Caco-2 (cell line): ENCODE measurements at regions not wholly inside any gene's neighbourhood (a gene's known extent, or its start where the extent isn't known, plus 50 kb on each side); places are given as distances from the start of the nearest gene placed in this dataset.

Experiments used
- BruUV-seq: library from RNA; stranded (reverse); fragments of 400-500 nt; replicated peaks from 2 replicates; lab custom pipeline; 2021; lab: Mats Ljungman, UMichigan
- CTCF ChIA-PET: fragments of 300-600 bp; sonication (Branson Sonifier 250); formaldehyde crosslinking; loops from one replicate; lab custom pipeline; 2022; ENCODE audit warnings: antibody characterized with exemption; lab: Charles Lee
- POLR2A ChIA-PET: fragments of 300-600 bp; sonication (Branson Sonifier 250); formaldehyde crosslinking; loops from one replicate; lab custom pipeline; 2022; ENCODE audit warnings: antibody characterized with exemption; lab: Charles Lee
- DNase-seq, 2 experiments: peaks; one replicate each; pipeline versions ENCODE4 v3.0.0 to v3.0.0-alpha.2; 2020 to 2022
- H3K27me3 ChIP-seq: replicated peaks from 2 replicates; pipeline ENCODE4 v1.6.0; 2011; ENCODE audit warnings: low read length; ENCODE audit not compliant: control insufficient read depth, insufficient read depth
- H3K36me3 ChIP-seq: 2 replicates; pipeline ENCODE4 v1.5.1; 2011; ENCODE audit warnings: low read length; ENCODE audit not compliant: control insufficient read depth, insufficient read depth
- H3K4me1 ChIP-seq: fragments of 250-450 bp; sonication (Bioruptor Pico); 2 replicates; pipeline ENCODE4 v1.5.1; 2020; ENCODE audit warnings: mild to moderate bottlenecking
- H3K4me3 ChIP-seq: 2 replicates; pipeline ENCODE4 v1.5.1; 2011; ENCODE audit warnings: low read depth, mild to moderate bottlenecking, control low read depth, low read length
- H3K9me3 ChIP-seq: fragments of 250-450 bp; sonication (Bioruptor Pico); 2 replicates; pipeline ENCODE4 v1.5.1; 2020; ENCODE audit warnings: mild to moderate bottlenecking, moderate library complexity
- H3K27ac Mint-ChIP-seq: one replicate; pipeline ENCODE4 v1.8.0; 2022; ENCODE audit warnings: mixed read lengths; ENCODE audit not compliant: unreplicated experiment
- H3K27me3 Mint-ChIP-seq: one replicate; pipeline ENCODE4 v1.8.0; 2022; ENCODE audit warnings: mixed read lengths; ENCODE audit not compliant: insufficient read depth, unreplicated experiment
- H3K36me3 Mint-ChIP-seq: one replicate; pipeline ENCODE4 v1.8.0; 2022; ENCODE audit warnings: mild to moderate bottlenecking, mixed read lengths; ENCODE audit not compliant: insufficient read depth, unreplicated experiment
- H3K4me1 Mint-ChIP-seq: one replicate; pipeline ENCODE4 v1.8.0; 2022; ENCODE audit warnings: low read depth, mixed read lengths; ENCODE audit not compliant: unreplicated experiment
- H3K4me3 Mint-ChIP-seq: one replicate; pipeline ENCODE4 v1.8.0; 2022; ENCODE audit warnings: mild to moderate bottlenecking, moderate library complexity, mixed read lengths; ENCODE audit not compliant: unreplicated experiment
- H3K9me3 Mint-ChIP-seq: one replicate; pipeline ENCODE4 v1.8.0; 2022; ENCODE audit warnings: mixed read lengths; ENCODE audit not compliant: unreplicated experiment
- intact Hi-C: fragments of 100-400 bp; cut with micrococcal nuclease; formaldehyde crosslinking; loops from one replicate; pipeline ENCODE4 v1.10.0; 2022; ENCODE audit not compliant: unreplicated experiment
- TF ChIP-seq, protein P1 (sequence below), 2 experiments: fragments of 200-600 bp in 1 of 2; IDR thresholded peaks; 1 replicate in 1 of 2; 2 replicates in 1 of 2; pipeline versions ENCODE4 v1.5.1 to v1.8.0; 2011 to 2022; ENCODE audit warnings: antibody characterized with exemption in 1 of 2, control low read depth in 1 of 2, inconsistent platforms in 1 of 2, low read depth in 1 of 2, low read length in 1 of 2, mild to moderate bottlenecking in 1 of 2, moderate library complexity in 1 of 2; ENCODE audit not compliant: insufficient read depth in 1 of 2, severe bottlenecking in 1 of 2, unreplicated experiment in 1 of 2

GRCh38 chr21:23534850-23535249 is 2072.4 kb downstream of the MRPL39 start:
- Mint-ChIP-seq H3K4me1 (no peaks in the 10 kb centered on the region), H3K27ac (no peak overlapping the region)
- POLR2A ChIA-PET = interaction anchor here (0.6 kb wide), 1 partner anchor 279 kb away, joined by 3 read pairs; no protein-coding TSS in a partner anchor

GRCh38 chr21:23531444-23531843 is 2075.8 kb downstream of the MRPL39 start:
- intact Hi-C loops = no loop called here
- Mint-ChIP-seq H3K36me3 (no peaks in the 10 kb centered on the region), H3K4me3 (no peak overlapping the region), H3K27me3 (no peaks in the 10 kb centered on the region), H3K9me3 (no peaks in the 10 kb centered on the region), H3K4me1 (no peaks in the 10 kb centered on the region), H3K27ac (no peak overlapping the region)
- BruUV-seq = no TSS peak
- CTCF ChIA-PET = no interaction called here
- Histone ChIP-seq H3K4me1 (no peaks in the 10 kb centered on the region), H3K4me3 (no peak overlapping the region), H3K27me3 (no peaks in the 10 kb centered on the region), H3K36me3 (no peaks in the 10 kb centered on the region), H3K9me3 (no peaks in the 10 kb centered on the region)
- no peak for DNase-seq
- POLR2A ChIA-PET = no interaction called here
- TF ChIP-seq, protein P1, sequence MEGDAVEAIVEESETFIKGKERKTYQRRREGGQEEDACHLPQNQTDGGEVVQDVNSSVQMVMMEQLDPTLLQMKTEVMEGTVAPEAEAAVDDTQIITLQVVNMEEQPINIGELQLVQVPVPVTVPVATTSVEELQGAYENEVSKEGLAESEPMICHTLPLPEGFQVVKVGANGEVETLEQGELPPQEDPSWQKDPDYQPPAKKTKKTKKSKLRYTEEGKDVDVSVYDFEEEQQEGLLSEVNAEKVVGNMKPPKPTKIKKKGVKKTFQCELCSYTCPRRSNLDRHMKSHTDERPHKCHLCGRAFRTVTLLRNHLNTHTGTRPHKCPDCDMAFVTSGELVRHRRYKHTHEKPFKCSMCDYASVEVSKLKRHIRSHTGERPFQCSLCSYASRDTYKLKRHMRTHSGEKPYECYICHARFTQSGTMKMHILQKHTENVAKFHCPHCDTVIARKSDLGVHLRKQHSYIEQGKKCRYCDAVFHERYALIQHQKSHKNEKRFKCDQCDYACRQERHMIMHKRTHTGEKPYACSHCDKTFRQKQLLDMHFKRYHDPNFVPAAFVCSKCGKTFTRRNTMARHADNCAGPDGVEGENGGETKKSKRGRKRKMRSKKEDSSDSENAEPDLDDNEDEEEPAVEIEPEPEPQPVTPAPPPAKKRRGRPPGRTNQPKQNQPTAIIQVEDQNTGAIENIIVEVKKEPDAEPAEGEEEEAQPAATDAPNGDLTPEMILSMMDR (IDR thresholded peaks at IDR 0.05; ENCODE audit: insufficient read depth in 1 of 2, low read depth in 1 of 2, low read length in 1 of 2, severe bottlenecking in 1 of 2, unreplicated experiment in 1 of 2) = no peak

More at GRCh38 chr21:23534850-23535249, 2072.4 kb downstream of the MRPL39 start:
- Mint-ChIP-seq H3K27me3 (no peaks in the 10 kb centered on the region), H3K4me3 (no peak overlapping the region), H3K36me3 (no peaks in the 10 kb centered on the region), H3K9me3 (no peaks in the 10 kb centered on the region)
- DNase-seq = no peak
- Histone ChIP-seq H3K27me3 (no peaks in the 10 kb centered on the region), H3K9me3 (no peaks in the 10 kb centered on the region), H3K4me3 (no peak overlapping the region), H3K4me1 (no peaks in the 10 kb centered on the region), H3K36me3 (no peaks in the 10 kb centered on the region)
- no TSS peak for BruUV-seq
- CTCF ChIA-PET = no interaction called here
- TF ChIP-seq, protein P1 (IDR thresholded peaks at IDR 0.05; ENCODE audit: insufficient read depth in 1 of 2, low read depth in 1 of 2, low read length in 1 of 2, severe bottlenecking in 1 of 2, unreplicated experiment in 1 of 2) = no peak
- intact Hi-C loops = no loop called here

DNA sequence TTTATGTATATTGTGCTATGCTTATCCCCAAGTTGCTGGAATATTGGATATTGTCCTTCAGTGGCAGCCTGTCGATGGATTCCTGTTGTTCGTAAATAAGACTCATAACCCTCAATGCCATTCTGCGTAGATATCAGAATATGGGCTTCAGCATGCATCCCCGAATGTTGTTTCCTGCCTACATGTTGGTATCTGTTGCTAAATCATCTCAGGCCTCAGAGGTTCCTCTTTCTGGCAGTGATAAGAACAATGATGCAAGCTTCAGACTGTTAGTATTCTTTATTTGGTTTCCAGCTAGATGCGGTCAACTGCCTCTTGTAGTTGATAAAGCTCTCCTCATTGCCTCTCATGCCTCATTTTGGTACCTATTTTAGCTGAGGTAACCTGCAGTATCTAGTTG is 2082.6 kb downstream of the MRPL39 start:
- ChIA-PET CTCF (no interaction called here), POLR2A (no interaction called here)
- Histone ChIP-seq H3K27me3 (no peaks in the 10 kb centered on the region), H3K9me3 (no peaks in the 10 kb centered on the region), H3K4me1 (no peaks in the 10 kb centered on the region), H3K36me3 (no peaks in the 10 kb centered on the region), H3K4me3 (no peak overlapping the region)
- TF ChIP-seq, protein P1 (IDR thresholded peaks at IDR 0.05; ENCODE audit: insufficient read depth in 1 of 2, low read depth in 1 of 2, low read length in 1 of 2, severe bottlenecking in 1 of 2, unreplicated experiment in 1 of 2) = no peak
- Mint-ChIP-seq H3K36me3 (no peaks in the 10 kb centered on the region), H3K27me3 (no peaks in the 10 kb centered on the region), H3K9me3 (no peaks in the 10 kb centered on the region), H3K4me1 (no peaks in the 10 kb centered on the region), H3K27ac (no peak overlapping the region), H3K4me3 (no peak overlapping the region)
- no peak for DNase-seq
- BruUV-seq = no TSS peak
- intact Hi-C loops = no loop called here
